IPS DF 6.9 (cell line): ENCODE measurements at regions not wholly inside any gene's neighbourhood (a gene's known extent, or its start where the extent isn't known, plus 50 kb on each side); places are given as distances from the start of the nearest gene placed in this dataset.

Source experiments
- DNase-seq: peaks from one replicate; pipeline ENCODE4 v3.0.0-alpha.2; 2013; ENCODE audit warnings: low read depth, low spot score
- H3K27ac ChIP-seq: one replicate; pipeline ENCODE4 v1.5.1; 2013; ENCODE audit warnings: low read length, control low read depth
- H3K27me3 ChIP-seq: 2 replicates; pipeline ENCODE4 v1.6.1; 2013; ENCODE audit warnings: mild to moderate bottlenecking, low read length; ENCODE audit not compliant: control insufficient read depth, insufficient read depth
- H3K36me3 ChIP-seq: 2 replicates; pipeline ENCODE4 v1.6.1; 2013; ENCODE audit warnings: low read length; ENCODE audit not compliant: control insufficient read depth, insufficient read depth
- H3K4me1 ChIP-seq: 2 replicates; pipeline ENCODE4 v1.6.1; 2013; ENCODE audit warnings: low read length; ENCODE audit not compliant: control insufficient read depth, insufficient read depth
- H3K4me3 ChIP-seq: 2 replicates; pipeline ENCODE4 v1.5.1; 2013; ENCODE audit warnings: mild to moderate bottlenecking, low read length
- H3K9me3 ChIP-seq: 2 replicates; pipeline ENCODE4 v1.6.1; 2013; ENCODE audit warnings: low read length, inconsistent platforms; ENCODE audit not compliant: control insufficient read depth, insufficient read depth
- WGBS: extraction: QIAGEN DNeasy Blood & Tissue Kit; methylation state at CpG from one replicate; pipeline ENCODE4 v1.1.7; 2013; ENCODE audit warnings: mixed read lengths, missing lambda C conversion rate; ENCODE audit not compliant: insufficient read length, insufficient coverage; 5-methylcytosine and 5-hydroxymethylcytosine counted together

DNA sequence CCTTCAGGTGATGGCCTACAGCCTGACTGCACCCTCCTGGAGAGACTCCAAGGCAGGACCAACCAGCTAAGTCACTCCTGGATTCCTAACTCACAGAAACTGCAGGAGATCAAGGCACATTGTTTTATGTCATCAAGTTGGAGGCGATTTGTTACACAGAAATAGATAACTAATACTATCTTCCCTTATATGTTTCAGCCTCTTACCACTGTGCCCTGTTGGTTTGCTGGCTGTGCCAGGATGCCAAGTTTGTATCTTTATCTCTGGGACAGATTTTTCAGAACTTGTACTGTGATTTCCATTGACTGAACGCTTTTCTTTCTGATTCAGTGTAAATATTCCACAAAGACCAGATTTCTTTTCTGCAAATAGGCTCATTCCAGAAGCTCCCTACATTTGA lies 76.2 kb upstream of the OPCML start:
- DNase-seq = no peak
- Histone ChIP-seq H3K4me1 (no peaks in the 10 kb centered on the region), H3K9me3 (no peaks in the 10 kb centered on the region), H3K4me3 (no peak overlapping the region), H3K27ac (no peak overlapping the region), H3K36me3 (no peaks in the 10 kb centered on the region), H3K27me3 (no peaks in the 10 kb centered on the region)
- WGBS = no CpG with 5 or more reads among the region's 2 CpGs

DNA sequence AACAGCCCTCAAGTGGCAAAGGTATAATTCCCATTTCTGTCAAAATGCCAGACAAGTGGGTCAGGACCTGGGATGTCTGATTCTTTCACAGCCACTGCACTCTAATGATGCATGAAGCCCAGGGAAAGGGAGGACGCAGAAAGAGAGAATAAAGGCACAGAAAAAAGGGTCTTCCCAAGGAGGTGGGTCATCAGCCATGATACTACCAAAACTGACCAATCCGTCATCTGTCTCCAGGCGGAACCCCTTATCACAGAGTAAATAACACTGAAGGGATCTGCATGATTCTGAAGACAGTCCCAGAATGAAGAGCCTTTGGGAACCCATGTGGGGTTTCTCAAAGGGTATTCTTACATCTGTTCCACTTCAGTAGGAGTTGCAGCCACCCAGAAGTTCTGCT lies 73.8 kb upstream of the OPCML start:
- no peak for DNase-seq
- no peaks in the 10 kb centered on the region for H3K27me3 ChIP-seq
- no peak overlapping the region for H3K27ac ChIP-seq
- WGBS = no CpG with 5 or more reads among the region's 3 CpGs
- H3K9me3 ChIP-seq = no peaks in the 10 kb centered on the region
- H3K4me3 ChIP-seq = no peak overlapping the region
- H3K4me1 ChIP-seq = no peaks in the 10 kb centered on the region
- H3K36me3 ChIP-seq = no peaks in the 10 kb centered on the region

GRCh38 chr11:133605482-133605881 lies 73.2 kb upstream of the OPCML start:
- Histone ChIP-seq H3K9me3 (no peaks in the 10 kb centered on the region), H3K36me3 (no peaks in the 10 kb centered on the region), H3K27me3 (no peaks in the 10 kb centered on the region), H3K4me1 (no peaks in the 10 kb centered on the region), H3K4me3 (no peak overlapping the region), H3K27ac (no peak overlapping the region)
- no CpG with 5 or more reads among the region's 2 CpGs for WGBS
- no peak for DNase-seq

GRCh38 chr11:133601641-133602040 lies 69.3 kb upstream of the OPCML start:
- no CpG with 5 or more reads among the region's 3 CpGs for whole genome bisulfite sequencing
- Histone ChIP-seq H3K27ac (no peak overlapping the region), H3K36me3 (no peaks in the 10 kb centered on the region), H3K9me3 (no peaks in the 10 kb centered on the region), H3K27me3 (no peaks in the 10 kb centered on the region), H3K4me1 (peaks cover 2% of the 10 kb centered on the region; the same call in 1 of the 2 replicates), H3K4me3 (no peak overlapping the region)
- DNase-seq = no peak

DNA sequence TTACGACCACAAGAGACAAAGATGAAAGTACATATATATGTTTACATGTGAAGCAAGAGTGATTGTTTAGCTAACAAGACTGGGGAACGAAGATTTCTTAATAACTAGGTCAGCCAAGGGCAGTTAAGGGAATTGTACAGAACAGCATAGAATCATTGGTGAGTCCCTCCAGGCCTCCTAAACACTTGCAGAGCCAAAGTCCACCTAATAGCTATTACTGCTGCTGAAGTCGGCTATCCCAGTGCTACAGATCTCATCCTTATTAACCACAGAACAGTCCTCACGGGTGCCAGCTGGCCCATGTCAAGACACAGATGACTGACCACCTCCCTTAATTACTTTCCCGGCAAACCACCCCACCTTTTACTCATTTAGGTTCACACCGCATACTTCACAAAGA lies 68.5 kb upstream of the OPCML start:
- Histone ChIP-seq H3K36me3 (no peaks in the 10 kb centered on the region), H3K9me3 (no peaks in the 10 kb centered on the region), H3K4me3 (no peak overlapping the region), H3K27me3 (no peaks in the 10 kb centered on the region), H3K4me1 (peaks cover 2% of the 10 kb centered on the region; the same call in 1 of the 2 replicates), H3K27ac (no peak overlapping the region)
- no peak for DNase-seq
- no CpG with 5 or more reads among the region's 6 CpGs for WGBS

- no peaks in the 10 kb centered on the region for H3K27me3 ChIP-seq
- H3K36me3 ChIP-seq = no peaks in the 10 kb centered on the region
- H3K4me1 ChIP-seq = peaks cover 2% of the 10 kb centered on the region; the same call in 1 of the 2 replicates
- no peak overlapping the region for H3K27ac ChIP-seq
- no CpG with 5 or more reads among the region's 5 CpGs for WGBS
- H3K4me3 ChIP-seq = no peak overlapping the region
- DNase-seq = no peak
- no peaks in the 10 kb centered on the region for H3K9me3 ChIP-seq
Observed at GRCh38 chr11:133600306-133600705, 68.0 kb upstream of the OPCML start.

- Histone ChIP-seq H3K4me3 (no peak overlapping the region), H3K9me3 (no peaks in the 10 kb centered on the region)
- no CpG with 5 or more reads among the region's 3 CpGs for WGBS
Observed at GRCh38 chr11:133598906-133599305, 66.6 kb upstream of the OPCML start.

GRCh38 chr11:133597236-133597635 lies 64.9 kb upstream of the OPCML start:
- no CpG with 5 or more reads among the region's 3 CpGs for WGBS
- no peak for DNase-seq
- Histone ChIP-seq H3K4me3 (no peak overlapping the region), H3K36me3 (no peaks in the 10 kb centered on the region), H3K27ac (no peak overlapping the region), H3K27me3 (no peaks in the 10 kb centered on the region), H3K4me1 (peaks cover 2% of the 10 kb centered on the region; the same call in 1 of the 2 replicates), H3K9me3 (no peaks in the 10 kb centered on the region)

More at GRCh38 chr11:133598906-133599305, 66.6 kb upstream of the OPCML start:
- Histone ChIP-seq H3K27me3 (no peaks in the 10 kb centered on the region), H3K4me1 (peaks cover 2% of the 10 kb centered on the region; the same call in 1 of the 2 replicates), H3K36me3 (no peaks in the 10 kb centered on the region), H3K27ac (no peak overlapping the region)
- no peak for DNase-seq

DNA sequence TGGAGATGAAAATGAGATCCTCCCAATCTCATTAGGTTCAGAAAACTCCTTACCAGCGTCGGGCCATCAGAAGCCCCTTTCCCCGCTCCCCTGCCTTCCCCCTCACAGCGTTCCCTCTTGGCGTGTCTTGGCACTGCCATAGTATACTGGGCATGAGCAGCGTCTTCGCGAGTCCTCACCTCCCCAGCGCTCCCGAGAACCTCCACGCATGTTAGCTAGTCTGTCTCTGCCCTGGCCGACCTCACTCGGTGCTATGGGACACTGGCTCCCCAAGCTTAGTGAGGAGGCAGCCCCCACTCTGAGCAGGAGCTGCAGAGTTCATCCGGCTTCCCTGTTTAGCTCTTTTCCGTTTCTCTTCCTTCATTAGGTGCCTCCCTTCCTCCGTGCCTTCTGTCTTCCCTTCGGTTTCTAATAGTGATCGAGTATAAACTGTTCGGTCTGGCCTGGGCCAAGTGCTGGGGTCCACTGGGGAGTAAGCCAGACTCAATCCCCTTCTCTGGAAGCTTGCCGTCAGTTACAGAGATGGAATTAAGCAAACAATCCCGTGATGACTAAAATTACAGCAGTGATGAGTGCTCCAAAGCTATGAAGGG lies 63.8 kb upstream of the OPCML start:
- DNase-seq = no peak
- Histone ChIP-seq H3K36me3 (no peaks in the 10 kb centered on the region), H3K4me1 (peaks cover 2% of the 10 kb centered on the region; the same call in 1 of the 2 replicates), H3K27me3 (no peaks in the 10 kb centered on the region), H3K9me3 (no peaks in the 10 kb centered on the region), H3K4me3 (no peak overlapping the region), H3K27ac (no peak overlapping the region)
- no CpG with 5 or more reads among the region's 21 CpGs for WGBS

- no peaks in the 10 kb centered on the region for H3K9me3 ChIP-seq
- H3K4me3 ChIP-seq = no peak overlapping the region
- WGBS = no CpG with 5 or more reads among the region's 2 CpGs
Observed at GRCh38 chr11:133593036-133593435, 60.7 kb upstream of the OPCML start.

GRCh38 chr11:133586903-133587517 lies 54.7 kb upstream of the OPCML start:
- DNase-seq = no peak
- WGBS = 100% methylated on average over 4 of the region's 5 CpGs
- no peak overlapping the region for H3K27ac ChIP-seq
- H3K27me3 ChIP-seq = no peaks in the 10 kb centered on the region
- no peaks in the 10 kb centered on the region for H3K4me1 ChIP-seq
- no peaks in the 10 kb centered on the region for H3K9me3 ChIP-seq
- H3K36me3 ChIP-seq = no peaks in the 10 kb centered on the region
- H3K4me3 ChIP-seq = no peak overlapping the region

More at GRCh38 chr11:133593036-133593435, 60.7 kb upstream of the OPCML start:
- no peak overlapping the region for H3K27ac ChIP-seq
- H3K4me1 ChIP-seq = no peaks in the 10 kb centered on the region
- H3K27me3 ChIP-seq = no peaks in the 10 kb centered on the region
- DNase-seq = no peak
- H3K36me3 ChIP-seq = no peaks in the 10 kb centered on the region
